Activated CD4-positive, alpha-beta T cell treated with anti-CD3 and anti-CD28 coated beads for 24 hours (primary cell): ENCODE measurements at regions not wholly inside any gene's neighbourhood (a gene's known extent, or its start where the extent isn't known, plus 50 kb on each side); places are given as distances from the start of the nearest gene placed in this dataset.
"Not testable (repeated sequence)": the region's sequence is repeated elsewhere in the genome, so short reads cannot be mapped to it uniquely, and the experiment has no call there.

ENCODE experiments used
- DNase-seq, 2 donors: peaks; one replicate each; pipeline ENCODE4 v3.0.0-alpha.2; 2020; ENCODE audit warnings: low read depth in 2 of 2

DNA sequence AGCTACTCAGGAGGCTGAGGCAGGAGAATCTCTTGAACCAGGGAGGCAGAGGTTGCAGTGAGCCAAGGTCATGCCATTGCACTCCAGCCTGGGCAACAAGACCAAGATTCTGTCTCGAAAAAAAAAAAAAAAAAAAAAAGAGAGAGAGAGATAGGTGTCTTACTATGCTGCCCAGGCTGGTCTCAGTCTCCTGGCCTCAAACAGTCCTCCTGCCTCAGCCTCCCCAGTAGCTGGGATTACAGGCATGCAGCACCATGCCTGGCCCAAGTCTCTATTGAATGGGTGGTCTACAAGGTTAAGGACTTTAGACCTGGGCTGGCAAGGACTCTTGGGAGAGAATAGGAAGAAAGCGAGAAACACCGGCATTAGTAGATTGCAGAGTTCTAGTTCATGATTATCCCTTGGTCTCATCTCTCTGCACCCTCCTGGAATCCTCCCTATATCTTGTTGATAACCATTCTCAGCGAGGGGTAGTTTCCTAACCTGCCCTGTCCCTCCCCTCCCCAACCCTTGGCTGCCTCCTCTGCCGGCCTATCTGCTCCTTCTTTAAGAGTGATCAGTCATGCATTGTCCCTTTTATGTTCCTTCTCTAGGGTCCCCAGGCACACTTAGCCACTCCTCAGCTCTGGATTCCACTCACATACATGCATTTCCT is 128.1 kb upstream of the MAP1LC3B2 start:
- DNase-seq: no peak

DNA sequence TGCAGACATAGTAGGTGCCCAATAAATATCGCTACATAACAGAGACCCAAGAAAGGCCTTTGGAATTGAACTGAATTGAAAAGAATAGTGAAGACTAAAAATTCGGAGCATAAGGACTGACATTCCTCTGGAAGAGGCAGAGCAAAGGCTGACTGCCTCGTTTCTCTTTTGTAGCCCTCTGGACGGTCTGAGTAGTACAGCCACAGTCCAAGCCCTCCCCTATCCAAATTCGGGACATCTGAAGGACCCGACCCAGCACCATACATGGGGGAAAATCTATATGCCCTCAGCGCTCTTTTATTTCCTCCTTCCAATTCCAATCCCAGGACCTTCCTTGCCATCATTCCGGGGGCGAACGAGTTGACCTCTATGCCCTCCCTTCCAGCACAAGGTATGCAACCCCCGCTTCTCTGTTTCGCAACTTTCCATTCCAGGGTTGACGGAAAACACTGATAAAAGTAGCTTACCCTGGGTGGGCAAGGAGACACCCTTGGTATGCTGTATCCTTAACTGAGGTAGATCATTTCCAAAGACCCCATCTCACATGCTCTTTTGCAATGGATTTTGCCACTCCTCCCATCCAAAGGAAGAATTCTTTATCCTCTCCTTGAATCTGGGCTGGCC is 127.4 kb upstream of the MAP1LC3B2 start:
- no peak for DNase-seq

GRCh38 chr12:116432314-116432750 is 126.8 kb upstream of the MAP1LC3B2 start:
- no peak for DNase-seq

DNA sequence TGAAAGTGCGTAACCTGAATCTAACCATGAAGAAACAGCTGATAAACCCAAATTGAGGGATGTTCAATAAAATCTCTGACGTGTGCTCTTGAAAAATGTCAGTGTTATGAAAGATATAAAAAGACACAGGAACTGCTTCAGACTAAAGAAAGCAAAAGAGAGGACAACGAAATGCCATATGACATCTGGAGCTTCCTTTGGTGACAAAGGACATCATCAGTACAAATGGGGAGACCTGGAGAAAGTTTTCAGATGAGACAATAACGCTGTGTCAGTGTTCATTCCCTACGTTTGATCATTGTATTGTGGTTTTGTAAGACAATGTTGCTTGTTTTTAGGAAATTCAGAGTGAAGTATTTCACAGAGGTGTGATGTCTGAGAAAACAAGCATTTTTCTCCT is 125.9 kb upstream of the MAP1LC3B2 start:
- DNase-seq: no peak

GRCh38 chr12:116434155-116435011 is 124.8 kb upstream of the MAP1LC3B2 start:
- no peak for DNase-seq

DNA sequence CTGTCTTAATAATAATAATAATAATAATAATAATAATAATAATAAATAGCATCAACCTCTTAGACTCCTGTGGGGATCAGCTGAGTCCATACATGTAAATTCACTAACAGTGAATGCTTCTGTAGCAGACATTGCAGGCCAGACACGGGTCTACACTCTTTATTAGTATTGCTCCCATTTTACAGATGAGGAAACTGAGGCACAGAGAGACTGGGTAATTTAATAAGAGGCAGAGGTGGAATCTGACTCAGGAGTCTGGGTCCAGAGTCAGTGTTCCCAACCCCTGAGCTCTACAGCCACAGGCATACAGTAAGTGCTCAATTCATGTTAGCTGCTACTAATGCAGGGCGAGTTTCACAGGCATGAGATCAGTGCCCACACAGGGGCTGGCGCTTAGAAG is 123.2 kb upstream of the MAP1LC3B2 start:
- DNase-seq: no peak

DNA sequence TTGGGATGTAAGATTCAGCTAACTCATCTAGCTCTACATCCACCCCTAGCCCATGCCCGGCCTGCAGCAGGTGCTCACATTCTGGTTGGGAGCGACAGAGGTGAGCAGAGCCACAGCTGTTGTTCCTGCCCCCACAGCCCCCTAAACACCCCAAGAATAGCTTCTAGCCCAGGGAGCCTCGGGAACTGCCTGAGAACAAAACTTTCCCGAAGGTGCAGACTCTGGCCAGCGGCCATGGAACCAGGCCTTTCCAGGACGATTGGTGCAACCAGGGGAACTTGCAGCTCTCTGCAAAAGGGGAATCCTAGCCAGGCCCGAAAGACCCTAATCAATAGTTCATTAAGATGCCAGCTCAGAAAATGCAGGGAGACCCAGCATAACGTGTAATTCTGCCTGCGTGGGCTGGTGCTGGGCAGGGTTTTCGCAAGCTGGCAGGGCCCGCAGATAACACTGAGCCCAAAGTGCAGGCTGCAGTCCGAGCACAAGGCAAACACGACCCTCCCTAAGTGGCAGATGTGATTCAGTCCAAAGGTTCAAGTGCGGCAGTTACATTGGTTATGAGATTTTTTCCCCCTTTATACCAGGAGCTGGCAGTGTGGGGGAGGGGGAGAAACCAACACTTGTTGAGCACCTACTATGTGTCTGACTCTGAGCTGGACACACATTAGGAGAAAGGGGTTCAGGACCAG is 122.5 kb upstream of the MAP1LC3B2 start:
- no peak for DNase-seq

DNA sequence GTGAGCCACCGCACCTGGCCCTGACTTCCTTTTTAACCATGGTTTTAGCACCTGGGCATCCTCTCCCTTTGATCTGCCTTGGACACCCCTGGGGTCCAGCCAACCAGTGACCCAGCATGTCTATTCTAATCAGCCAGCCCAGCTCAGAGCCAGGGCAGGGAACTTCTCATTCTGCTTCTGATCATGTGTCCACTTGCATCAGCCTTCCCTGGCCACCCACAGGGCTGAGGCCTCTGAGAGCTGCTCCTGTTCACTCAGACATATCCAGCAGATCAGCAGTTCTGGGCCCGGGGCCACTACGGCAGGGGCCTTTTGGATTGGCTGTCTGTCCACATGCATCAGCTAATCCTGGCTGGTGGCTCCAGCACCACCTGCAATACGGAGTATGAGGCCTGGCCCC is 117.9 kb upstream of the MAP1LC3B2 start:
- DNase-seq: no peak

DNA sequence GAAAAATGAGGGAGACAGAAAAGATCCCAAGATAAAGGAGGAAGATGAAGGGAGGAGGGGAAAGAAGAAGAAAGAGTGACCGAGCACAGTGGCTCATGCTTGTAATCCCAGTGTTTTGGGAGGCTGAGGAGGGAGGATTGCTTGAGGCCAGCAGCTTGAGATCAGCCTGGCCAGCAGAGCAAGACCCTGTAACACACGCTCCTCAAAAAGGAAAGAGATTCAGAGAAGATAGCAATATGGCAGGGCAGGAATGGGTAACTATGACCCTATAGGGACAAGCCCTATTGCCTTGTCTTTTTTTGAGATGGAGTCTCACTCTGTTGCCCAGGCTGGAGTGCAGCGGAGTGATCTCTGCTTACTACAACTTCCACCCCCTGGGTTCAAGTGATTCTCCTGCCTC is 116.9 kb upstream of the MAP1LC3B2 start:
- DNase-seq: no peak

GRCh38 chr12:116442946-116443345 is 116.2 kb upstream of the MAP1LC3B2 start:
- DNase-seq: no peak

DNA sequence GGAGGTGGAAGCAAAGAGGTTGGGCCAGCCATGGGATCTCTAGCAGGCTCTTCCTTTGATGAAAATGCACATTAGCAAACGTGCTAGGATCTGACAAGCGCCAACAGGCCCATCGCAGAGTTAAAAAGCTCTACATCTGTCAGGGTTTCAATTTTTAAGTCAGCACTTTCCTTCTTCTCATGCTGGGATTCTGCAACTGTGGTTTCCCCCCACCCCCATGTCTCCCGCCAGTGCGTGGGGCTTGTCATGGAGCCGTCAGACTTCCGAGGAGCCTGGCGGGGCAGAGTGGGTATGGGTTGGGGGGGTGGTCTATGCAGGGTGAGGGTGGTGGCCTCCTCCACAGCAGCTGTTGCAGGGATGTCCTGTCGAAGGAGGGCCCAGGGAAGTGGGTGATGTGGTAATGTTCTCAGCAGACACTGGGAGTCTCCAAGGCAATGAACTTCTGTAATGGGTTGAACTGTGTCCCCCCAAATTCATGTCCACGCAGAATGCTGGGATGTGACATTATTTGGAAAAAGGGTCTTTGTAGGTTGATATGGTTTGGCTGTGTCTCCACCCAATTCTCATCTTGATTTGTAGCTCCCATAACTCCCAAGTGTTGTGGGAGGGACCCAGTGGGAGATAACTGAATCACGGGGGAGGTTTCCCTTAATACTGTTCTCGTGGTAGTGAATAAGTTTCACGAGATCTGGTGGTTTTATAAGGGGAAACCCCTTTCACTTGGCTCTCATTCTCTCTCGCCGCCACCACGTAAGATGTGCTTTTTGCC is 115.2 kb upstream of the MAP1LC3B2 start:
- DNase-seq: peak in 1 of 2 donors; percentile 4

- DNase-seq: no peak
These were observed 114.6 kb upstream of the MAP1LC3B2 start for GRCh38 chr12:116444590-116444943.

GRCh38 chr12:116448165-116448739 is 110.9 kb upstream of the MAP1LC3B2 start:
- no peak for DNase-seq

GRCh38 chr12:116450406-116450910 is 108.7 kb upstream of the MAP1LC3B2 start:
- DNase-seq: no peak

DNA sequence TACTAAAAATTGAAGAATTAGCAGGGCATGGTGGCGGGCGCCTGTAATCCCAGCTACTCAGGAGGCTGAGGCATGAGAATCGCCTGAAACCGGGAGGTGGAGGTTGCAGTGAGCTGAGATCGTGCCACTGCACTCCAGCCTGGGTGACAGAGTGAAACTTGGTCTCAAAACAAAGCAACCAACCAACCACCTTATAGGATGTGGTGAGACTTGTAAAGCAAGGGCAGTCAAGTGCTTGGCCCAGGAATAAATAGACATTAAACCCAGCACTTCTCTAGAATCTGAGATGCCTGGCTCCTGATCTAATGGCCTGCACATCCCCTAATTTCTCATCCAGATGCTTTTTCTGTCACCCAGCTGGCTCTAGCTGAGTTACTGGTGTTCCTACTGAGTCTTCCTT is 106.2 kb upstream of the MAP1LC3B2 start:
- DNase-seq: not testable (repeated sequence)

- DNase-seq: no peak
These were observed 105.5 kb upstream of the MAP1LC3B2 start for GRCh38 chr12:116453631-116454030.

- no peak for DNase-seq
These were observed 105.1 kb upstream of the MAP1LC3B2 start for GRCh38 chr12:116454076-116454475.

GRCh38 chr12:116454950-116455447 is 104.2 kb upstream of the MAP1LC3B2 start:
- no peak for DNase-seq

DNA sequence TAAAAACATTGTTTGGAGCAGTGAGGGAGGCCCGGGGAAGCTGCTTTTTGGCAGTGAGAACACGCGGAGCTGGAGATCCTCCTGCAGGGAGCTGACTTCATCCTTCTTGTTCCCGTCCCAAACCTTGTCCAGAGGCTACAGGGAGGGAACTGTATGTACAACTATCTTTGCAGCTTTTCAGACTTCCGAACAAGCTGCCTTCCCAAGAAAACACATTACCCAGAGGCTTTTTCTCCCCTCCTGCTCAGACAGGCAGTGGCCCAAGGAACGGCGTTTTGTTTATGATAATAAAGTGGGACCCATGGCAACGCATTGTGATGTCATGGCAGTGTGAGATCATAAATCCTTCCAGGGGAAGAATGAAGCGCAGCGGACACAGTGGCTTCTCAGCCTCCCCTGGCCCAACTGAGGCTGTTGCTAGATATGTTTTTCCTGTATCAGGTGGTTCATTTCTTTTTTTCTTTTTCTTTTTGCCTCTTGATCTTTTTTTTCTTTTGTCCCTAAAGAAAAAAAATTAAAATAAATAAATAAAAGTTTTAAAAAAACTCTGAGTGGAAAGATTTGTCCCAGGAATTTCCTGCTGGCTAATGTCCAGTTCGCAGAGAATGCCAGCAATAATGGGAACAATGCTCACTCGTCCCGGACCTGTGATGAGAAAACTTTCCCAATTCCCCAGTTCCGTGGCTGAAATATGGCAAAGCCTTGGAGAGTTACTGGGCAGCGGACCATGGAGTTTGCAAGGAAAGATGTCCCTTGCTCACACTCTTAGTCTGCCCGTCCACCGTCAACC is 103.4 kb upstream of the MAP1LC3B2 start:
- no peak for DNase-seq
